Ovary (tissue), 3 donors: ENCODE measurements at regions not wholly inside any gene's neighbourhood (a gene's known extent, or its start where the extent isn't known, plus 50 kb on each side); places are given as distances from the start of the nearest gene placed in this dataset.
"Not testable (repeated sequence)": the region's sequence is repeated elsewhere in the genome, so short reads cannot be mapped to it uniquely, and the experiment has no call there.

Experiments used
- CTCF ChIP-seq, 3 donors: fragments of 450-650 bp in 2 of 3; fragments of 200-600 bp in 1 of 3; IDR thresholded peaks; one replicate each; pipeline versions ENCODE4 v1.5.1 to v1.8.0; 2016 to 2022; ENCODE audit warnings: antibody characterized with exemption in 3 of 3, mild to moderate bottlenecking in 1 of 3
- EP300 ChIP-seq: sonication (generic); formaldehyde crosslinking; IDR thresholded peaks from one replicate; pipeline ENCODE4 v1.6.1; 2017; ENCODE audit warnings: antibody characterized with exemption
- POLR2A ChIP-seq: fragments of 450-650 bp; IDR thresholded peaks from one replicate; pipeline ENCODE4 v1.6.1; 2017; ENCODE audit warnings: antibody characterized with exemption, mild to moderate bottlenecking, moderate library complexity
- donor health status: DM: no; HTN: no; CAD: no.

GRCh38 chr2:109733746-109734145 is 60.4 kb upstream of the RGPD5 start:
- TF ChIP-seq EP300; CTCF (IDR thresholded peaks at IDR 0.05); POLR2A: not testable (repeated sequence)
